ENCODE measurements at regions not wholly inside any gene's neighbourhood (a gene's known extent, or its start where the extent isn't known, plus 50 kb on each side); places are given as distances from the start of the nearest gene placed in this dataset.

DNA sequence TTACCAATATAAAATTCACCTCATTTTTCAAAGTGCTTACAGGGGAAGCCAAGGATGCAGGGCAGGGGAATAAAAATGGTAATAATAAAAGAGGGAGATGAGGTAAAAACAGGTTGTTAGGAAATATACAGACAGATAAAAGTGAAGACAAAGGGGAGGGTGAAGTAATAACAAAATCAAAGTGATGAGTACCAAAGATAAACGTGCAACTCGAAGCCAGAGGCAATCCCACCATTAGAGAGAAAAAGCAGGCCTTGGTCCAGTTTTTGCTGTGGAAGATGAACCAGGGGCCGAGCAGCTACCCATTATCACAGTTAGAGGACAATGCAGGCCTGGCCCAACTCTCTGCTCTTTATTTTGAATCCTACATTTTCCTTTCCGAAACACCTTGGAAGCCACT, 99.6 kb upstream of the UPP2 start:
- DNase-seq (ENCODE audit: low spot score): no peak
- Histone ChIP-seq H3K4me3 (no peak overlapping the region), H3K4me1 (replicated peaks) (no peaks in the 10 kb centered on the region), H3K27ac (no peak overlapping the region), H3K27me3 (replicated peaks; ENCODE audit: insufficient read depth) (no peaks in the 10 kb centered on the region), H3K9me3 (no peaks in the 10 kb centered on the region), H3K36me3 (no peaks in the 10 kb centered on the region)
- TF ChIP-seq POLR2AphosphoS5 (IDR thresholded peaks at IDR 0.05) (no peak), POLR2A (IDR thresholded peaks at IDR 0.05) (no peak)
- TF ChIP-seq, protein P1, sequence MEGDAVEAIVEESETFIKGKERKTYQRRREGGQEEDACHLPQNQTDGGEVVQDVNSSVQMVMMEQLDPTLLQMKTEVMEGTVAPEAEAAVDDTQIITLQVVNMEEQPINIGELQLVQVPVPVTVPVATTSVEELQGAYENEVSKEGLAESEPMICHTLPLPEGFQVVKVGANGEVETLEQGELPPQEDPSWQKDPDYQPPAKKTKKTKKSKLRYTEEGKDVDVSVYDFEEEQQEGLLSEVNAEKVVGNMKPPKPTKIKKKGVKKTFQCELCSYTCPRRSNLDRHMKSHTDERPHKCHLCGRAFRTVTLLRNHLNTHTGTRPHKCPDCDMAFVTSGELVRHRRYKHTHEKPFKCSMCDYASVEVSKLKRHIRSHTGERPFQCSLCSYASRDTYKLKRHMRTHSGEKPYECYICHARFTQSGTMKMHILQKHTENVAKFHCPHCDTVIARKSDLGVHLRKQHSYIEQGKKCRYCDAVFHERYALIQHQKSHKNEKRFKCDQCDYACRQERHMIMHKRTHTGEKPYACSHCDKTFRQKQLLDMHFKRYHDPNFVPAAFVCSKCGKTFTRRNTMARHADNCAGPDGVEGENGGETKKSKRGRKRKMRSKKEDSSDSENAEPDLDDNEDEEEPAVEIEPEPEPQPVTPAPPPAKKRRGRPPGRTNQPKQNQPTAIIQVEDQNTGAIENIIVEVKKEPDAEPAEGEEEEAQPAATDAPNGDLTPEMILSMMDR (IDR thresholded peaks at IDR 0.05): no peak
- intact Hi-C loops (cut with DNase I): no loop called here
- 83% methylated on average over 4 of the region's 4 CpGs for WGBS

- WGBS: 24% methylated on average over 1 of the region's 1 CpG
- H3K4me3 ChIP-seq: no peak overlapping the region
These were observed 104.9 kb upstream of the UPP2 start for GRCh38 chr2:157996799-157997198.

GRCh38 chr2:157995117-157995516, 106.6 kb upstream of the UPP2 start:
- H3K27ac ChIP-seq: no peak overlapping the region
- intact Hi-C loops (cut with DNase I): no loop called here
- no peaks in the 10 kb centered on the region for H3K27me3 ChIP-seq (replicated peaks; ENCODE audit: insufficient read depth)
- DNase-seq (ENCODE audit: low spot score): no peak
- H3K4me1 ChIP-seq (replicated peaks): no peaks in the 10 kb centered on the region
- TF ChIP-seq POLR2AphosphoS5 (IDR thresholded peaks at IDR 0.05) (no peak), POLR2A (IDR thresholded peaks at IDR 0.05) (no peak)
- TF ChIP-seq, protein P1 (IDR thresholded peaks at IDR 0.05): no peak
- H3K4me3 ChIP-seq: no peak overlapping the region
- WGBS: 94% methylated on average over 1 of the region's 1 CpG
- H3K36me3 ChIP-seq: no peaks in the 10 kb centered on the region
- no peaks in the 10 kb centered on the region for H3K9me3 ChIP-seq

More at GRCh38 chr2:157996799-157997198, 104.9 kb upstream of the UPP2 start:
- no peaks in the 10 kb centered on the region for H3K36me3 ChIP-seq
- TF ChIP-seq POLR2AphosphoS5 (IDR thresholded peaks at IDR 0.05): no peak
- TF ChIP-seq, protein P1 (IDR thresholded peaks at IDR 0.05): no peak
- TF ChIP-seq POLR2A (IDR thresholded peaks at IDR 0.05): no peak
- no peak for DNase-seq (ENCODE audit: low spot score)
- no peak overlapping the region for H3K27ac ChIP-seq
- no peaks in the 10 kb centered on the region for H3K4me1 ChIP-seq (replicated peaks)
- no peaks in the 10 kb centered on the region for H3K27me3 ChIP-seq (replicated peaks; ENCODE audit: insufficient read depth)
- intact Hi-C loops (cut with DNase I): no loop called here
- H3K9me3 ChIP-seq: no peaks in the 10 kb centered on the region

- no peak overlapping the region for H3K4me3 ChIP-seq
- intact Hi-C loops (cut with DNase I): no loop called here
- 66% methylated on average over 6 of the region's 6 CpGs for WGBS
- H3K27me3 ChIP-seq (replicated peaks; ENCODE audit: insufficient read depth): no peaks in the 10 kb centered on the region
- no peaks in the 10 kb centered on the region for H3K9me3 ChIP-seq
- TF ChIP-seq POLR2A (IDR thresholded peaks at IDR 0.05): no peak
- TF ChIP-seq, protein P1 (IDR thresholded peaks at IDR 0.05): no peak
- no peak for TF ChIP-seq POLR2AphosphoS5 (IDR thresholded peaks at IDR 0.05)
- H3K4me1 ChIP-seq (replicated peaks): no peaks in the 10 kb centered on the region
- H3K27ac ChIP-seq: no peak overlapping the region
- no peaks in the 10 kb centered on the region for H3K36me3 ChIP-seq
- DNase-seq (ENCODE audit: low spot score): no peak
These were observed 109.7 kb upstream of the UPP2 start for GRCh38 chr2:157991932-157992331.

DNA sequence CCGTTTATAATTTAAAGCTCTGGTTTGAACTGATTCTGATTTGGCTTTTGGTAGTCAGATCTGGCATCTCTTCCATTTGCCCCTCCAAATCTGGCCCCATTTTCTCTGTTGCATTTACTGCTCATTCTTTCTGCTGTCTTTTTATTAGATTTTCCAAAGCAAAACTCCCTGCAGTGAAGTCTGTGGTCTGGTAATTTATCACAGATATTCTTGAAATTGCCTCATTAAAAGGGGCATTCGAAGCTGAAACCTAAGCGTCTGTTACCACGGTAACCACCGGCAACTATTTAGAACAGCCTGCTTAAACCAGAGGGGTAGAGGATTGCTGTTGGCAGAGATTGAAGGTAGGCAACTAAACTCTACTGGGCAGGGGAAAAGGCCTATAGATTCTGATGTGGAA, 111.5 kb upstream of the UPP2 start:
- intact Hi-C loops (cut with DNase I): no loop called here
- Histone ChIP-seq H3K27ac (no peak overlapping the region), H3K36me3 (no peaks in the 10 kb centered on the region), H3K4me1 (replicated peaks) (no peaks in the 10 kb centered on the region), H3K9me3 (no peaks in the 10 kb centered on the region), H3K4me3 (no peak overlapping the region), H3K27me3 (replicated peaks; ENCODE audit: insufficient read depth) (no peaks in the 10 kb centered on the region)
- TF ChIP-seq POLR2A (IDR thresholded peaks at IDR 0.05): no peak
- no peak for TF ChIP-seq POLR2AphosphoS5 (IDR thresholded peaks at IDR 0.05)
- TF ChIP-seq, protein P1 (IDR thresholded peaks at IDR 0.05): no peak
- DNase-seq (ENCODE audit: low spot score): no peak
- WGBS: 22% methylated on average over 5 of the region's 5 CpGs

All from prostate gland (tissue), 2 donors.